NCI-H2196 (cell line): ENCODE measurements at regions not wholly inside any gene's neighbourhood (a gene's known extent, or its start where the extent isn't known, plus 50 kb on each side); places are given as distances from the start of the nearest gene placed in this dataset.

ENCODE experiments used
- DNase-seq: peaks from one replicate; lab custom pipeline; 2025; ENCODE audit not compliant: unreplicated experiment; lab: John Stamatoyannopoulos, UW

DNA sequence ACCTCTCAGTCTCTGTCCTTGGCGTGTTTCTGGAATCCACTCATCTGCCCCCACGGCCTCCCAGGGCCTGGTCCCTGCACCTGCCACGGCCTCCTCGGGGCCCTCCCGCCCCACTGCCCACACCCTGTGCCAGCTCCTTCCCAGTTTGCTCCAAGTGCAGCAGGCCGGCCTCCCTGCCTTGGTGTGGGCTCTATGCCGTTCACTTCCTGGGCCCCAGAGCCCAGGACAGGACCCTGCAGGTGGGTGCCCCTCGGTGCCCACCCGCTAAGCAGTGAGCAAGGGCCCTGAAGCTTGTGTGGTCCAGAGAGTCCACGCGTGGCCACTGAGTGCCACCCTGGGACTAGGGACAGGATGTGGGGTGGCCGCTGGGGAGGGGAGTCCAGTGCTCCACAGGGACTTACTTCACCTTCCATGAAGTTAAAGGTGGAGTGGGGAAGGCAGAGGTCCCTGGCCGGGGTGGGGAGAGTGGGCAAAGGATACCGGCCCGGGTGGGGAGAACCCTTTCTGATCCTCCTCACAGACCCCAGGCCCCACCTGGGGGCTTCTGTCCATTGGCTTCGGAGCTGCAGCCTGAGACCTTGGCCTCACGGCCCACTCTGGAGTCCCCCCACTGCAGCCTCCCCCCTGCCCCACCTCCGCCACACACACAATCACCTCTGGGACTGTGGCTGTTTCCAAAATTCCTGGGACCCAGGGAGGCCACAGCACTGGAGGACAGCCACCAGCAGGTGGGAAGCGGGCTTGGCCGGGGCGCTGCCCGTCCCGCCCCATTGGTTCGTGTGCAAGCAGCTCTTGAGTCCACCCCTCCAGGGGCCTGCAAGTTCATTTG lies 60.0 kb upstream of the NKX1-1 start:
- no peak for DNase-seq

DNA sequence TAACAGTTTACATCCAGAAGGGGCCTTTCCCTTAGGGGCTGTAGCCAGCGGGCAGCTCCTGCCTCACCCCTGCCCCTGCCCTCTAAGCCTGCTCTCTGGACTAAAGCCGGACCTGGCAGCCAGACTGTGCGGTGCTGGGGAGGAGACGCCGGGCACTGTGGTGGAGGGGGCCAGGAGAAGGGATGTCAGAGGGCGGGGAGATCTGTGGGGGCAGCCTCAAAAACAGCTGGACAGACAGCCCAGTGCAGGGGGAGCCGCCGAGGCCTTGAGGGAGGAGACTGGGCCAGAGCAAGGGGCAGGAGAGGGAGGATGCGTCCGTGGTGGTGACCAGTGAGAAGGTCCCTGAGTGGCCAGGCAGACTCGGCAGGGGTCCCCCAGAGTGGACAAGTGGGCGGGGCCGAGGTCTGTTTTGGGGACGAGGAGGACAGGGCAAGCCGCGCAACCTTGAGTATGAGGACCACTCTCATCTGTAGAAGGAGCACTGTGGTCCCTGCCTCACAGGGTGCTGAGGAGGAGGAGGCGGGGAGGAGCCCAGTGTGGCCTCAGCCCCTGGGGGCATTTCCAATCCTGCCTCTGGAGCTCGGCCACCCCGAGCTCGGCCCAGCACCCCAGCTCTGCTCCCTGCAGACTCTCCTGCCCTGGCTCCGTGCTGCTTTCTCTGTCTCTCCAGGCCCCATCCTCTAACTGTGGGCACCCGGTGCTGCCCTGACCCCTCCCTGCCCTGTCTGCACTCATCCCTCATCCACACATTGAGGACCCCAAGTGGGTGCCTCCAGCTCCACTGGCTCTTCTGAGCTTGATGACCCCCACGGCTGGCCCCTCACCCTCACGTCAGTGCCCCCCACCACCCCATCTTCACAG lies 59.2 kb upstream of the NKX1-1 start:
- DNase-seq, result no peak

DNA sequence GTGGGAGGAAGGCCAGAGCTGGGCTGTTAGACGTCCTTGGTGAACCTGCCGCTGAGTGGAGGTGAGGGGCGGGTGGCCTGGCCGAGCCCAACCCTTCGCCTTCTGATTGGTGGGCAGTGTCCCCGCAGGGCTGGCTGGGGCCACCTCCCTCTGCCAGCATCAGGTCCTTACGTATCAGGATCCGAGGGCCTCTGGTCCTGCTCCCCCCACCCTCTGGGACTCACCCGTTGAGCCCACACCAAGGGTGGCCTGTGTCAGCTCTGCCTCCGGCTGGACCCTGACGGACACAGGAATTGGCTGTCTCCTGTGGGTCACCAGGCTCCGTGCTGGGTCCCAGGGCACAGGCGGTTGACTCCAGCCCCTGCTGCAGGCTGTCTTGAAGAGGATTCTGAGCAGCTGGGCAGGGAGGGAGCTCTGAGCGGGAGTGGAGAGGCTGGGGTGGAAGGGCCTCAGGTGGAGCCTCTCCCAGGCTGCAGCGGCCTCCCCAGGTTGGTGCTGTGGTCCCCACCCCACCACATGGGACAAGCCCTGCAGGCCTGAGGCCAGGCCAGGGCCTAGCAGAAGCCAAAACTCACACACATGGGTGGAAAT lies 58.4 kb upstream of the NKX1-1 start:
- no peak for DNase-seq

DNA sequence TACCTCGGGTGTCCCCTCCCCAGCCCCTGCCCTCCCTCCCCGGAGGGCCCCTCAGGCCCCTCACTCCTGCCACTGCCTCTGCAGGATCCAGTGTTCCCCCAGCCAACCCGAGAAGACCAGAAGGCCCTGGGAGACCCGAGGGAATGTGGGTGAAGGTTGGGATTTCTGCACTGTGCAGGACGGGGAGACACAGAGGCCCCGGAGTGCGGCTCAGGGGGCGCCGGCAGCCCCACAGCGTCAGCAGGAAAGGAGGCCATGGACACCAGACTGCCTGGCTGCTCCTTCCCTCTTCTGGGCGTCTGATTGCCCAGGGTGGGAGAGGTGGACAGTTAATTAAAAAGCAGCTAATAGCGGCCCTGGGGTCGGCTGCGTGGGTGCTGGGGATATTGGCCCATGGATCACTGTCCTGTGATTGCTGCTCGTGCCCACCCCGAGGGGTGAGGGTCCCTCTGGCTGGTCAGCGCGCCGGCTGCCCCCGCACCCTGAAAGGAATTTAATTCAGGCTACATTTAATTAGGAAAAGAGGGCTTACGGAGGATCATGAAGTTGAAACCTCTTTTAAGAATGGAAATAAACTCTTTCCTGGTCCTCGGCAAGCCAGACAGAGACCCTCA lies 57.8 kb upstream of the NKX1-1 start:
- no peak for DNase-seq

DNA sequence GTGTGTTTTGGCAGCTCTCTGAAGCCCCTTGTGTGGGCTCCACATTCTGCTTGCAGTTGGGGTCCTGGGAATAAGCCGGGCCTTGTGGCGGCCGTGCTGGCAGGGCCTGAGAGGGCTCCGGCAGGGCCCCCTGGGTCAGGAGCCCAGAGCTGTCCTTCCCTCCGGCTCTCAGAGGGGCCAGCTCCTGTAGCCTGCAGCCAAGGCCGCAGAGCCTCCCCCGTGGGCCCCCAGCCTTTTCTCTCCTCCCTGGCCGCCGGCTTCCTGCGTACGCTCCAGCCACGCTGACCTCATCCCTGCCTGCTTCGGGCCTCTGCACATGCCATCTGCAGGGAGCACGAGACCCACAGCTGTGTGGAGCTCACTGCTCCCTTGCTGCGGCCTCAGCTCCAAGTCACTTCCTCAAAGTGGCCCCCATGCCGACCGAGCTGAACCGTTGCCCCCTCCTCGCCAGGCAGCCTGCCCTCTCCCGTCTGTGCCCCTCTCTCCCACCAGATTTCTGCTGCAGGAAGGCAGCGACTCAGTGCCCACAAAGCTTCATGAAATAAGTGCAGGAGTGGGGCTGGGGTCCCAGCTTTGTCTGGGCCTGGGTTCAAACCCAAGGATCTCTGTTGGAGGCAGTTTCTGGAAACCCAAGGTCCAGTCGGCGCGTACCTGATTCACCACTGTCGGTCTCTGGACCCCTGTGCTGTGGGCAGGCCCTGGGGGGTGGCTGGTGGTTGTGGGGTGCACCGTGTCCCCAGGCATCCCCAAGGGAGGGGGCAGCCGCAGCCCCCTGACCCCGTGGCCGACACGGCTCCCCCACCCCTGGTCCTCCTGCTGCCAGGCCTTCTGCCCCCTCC lies 57.1 kb upstream of the NKX1-1 start:
- DNase-seq, result no peak

DNA sequence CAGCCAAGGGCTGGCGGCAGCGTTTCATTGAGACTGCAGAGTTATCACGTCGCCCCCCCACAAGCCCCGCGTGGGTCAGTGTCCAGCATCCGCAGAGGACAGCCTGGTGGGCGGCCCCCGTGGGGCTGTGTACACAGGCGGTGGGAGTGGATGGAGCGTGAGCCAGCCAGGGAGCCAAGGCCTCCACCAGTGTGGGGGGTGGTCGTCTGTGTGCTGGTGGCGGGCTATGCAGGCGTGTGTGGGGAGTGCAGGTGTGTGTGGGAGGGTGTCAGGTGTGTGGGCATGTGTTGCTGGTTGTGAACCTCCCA lies 56.5 kb upstream of the NKX1-1 start:
- DNase-seq, result no peak

DNA sequence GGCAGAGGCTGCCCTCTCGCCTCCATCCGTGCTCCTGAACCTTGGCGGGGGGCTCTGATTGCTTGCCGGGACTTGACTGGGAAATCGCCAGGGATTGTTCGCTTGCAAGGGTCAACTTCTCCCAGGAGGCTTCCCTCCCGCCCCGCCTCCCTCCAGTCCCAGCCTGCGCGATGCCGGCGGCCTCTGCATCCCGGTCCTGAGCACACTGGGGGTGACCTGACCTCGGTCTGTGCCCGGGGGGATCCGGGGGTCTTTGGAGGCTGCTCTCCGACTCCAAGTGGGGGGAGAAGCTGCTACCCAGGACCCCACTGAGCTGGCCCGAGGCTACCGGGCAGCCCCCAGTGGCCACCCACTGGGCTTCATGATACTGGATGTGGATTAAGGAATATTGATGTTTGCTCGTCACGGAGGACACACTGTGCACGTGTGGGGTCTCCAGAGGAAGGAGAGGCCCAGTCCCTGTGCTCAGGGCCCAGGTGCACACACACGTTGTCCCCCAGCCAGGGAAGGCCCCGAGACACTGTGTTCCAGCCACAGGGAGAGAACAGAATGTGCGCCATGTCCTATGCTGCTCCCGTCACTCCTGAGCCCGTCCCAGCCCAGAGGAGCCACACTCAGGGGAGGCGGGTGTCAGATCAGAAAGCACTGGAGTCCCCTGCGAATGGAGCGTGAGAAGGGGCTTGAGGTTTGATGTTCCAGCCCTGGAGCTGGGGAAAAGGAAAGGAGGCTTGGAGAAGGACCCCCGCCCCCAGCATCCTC lies 55.9 kb upstream of the NKX1-1 start:
- no peak for DNase-seq

DNA sequence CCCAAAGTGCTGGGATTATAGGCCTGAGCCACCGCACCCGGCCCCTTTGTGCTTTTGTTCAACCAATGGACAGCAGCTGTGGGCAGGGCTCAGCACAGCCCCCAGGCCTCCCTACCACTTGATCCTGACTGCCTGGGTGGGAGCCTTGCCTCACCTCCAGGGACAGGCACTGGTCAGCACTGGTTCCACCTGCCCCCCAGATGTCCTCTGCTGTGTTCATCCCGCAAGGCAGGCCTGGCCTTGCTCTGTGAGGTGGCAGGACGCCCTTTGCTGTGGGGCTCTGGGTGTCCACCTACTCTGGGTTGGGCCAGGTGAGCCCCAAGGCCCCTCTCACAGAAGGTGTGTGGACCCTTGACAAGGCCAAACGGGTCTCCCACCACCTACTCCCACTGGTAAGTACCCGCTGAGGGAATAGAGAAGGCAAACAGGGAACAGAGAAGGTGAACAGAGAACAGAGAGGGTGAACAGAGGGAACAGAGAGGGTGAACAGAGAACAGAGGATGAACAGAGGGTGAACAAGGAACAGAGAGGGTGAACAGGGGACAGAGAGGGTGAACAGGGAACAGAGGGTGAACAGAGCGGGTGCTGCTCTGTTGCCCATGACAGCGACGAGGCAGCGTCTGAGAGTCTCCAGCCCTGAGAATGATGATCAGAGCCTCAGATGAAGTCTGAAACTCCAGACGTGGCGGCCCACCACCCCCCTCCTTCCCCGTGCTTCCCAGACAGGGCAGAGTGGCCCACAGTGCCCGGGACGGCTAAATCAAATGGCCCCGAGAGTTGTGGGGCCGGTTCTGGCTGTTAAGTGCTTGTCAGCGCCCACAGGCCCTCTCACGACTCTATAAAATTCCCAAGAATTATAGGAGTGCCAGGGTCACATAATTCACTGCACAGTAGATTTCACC lies 55.0 kb upstream of the NKX1-1 start:
- DNase-seq, result no peak

DNA sequence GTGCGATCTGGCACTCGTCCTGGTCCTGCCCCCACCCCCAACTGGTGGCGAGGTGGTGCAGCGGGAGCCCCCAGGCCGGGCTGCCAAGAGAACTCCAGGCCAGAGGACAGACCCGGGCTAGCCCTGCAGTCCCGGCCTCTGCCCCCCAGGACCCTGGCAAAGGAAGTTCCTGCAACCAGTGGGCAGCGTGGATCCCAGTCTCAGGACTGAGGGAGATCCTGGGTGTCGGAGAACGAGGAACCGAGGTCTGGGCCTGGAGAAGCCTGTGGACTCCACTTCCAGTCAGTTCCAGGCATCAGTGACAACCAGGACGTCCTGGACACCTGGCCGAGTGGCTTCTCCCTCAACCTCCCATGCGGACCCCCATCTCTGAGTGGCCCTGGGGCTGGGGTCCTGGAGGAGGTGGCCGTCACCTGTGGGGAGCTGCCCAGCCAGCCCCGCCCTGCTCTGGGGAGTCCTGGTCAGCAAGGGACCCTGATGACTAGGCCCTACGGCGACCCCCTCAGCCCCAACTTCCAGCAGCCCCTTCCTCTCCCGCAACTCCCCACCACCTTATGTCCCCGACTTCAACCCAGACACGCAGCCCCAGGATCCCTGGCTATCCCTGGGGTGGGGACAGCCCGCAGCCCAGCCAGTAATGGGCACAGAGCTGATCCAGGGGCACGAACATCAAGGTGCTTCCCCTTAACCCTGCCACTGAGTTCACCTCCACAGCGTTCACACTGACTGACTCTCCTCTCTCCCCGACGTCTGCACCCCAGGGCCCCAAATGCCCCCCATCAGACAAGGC lies 53.7 kb upstream of the NKX1-1 start:
- no peak for DNase-seq

DNA sequence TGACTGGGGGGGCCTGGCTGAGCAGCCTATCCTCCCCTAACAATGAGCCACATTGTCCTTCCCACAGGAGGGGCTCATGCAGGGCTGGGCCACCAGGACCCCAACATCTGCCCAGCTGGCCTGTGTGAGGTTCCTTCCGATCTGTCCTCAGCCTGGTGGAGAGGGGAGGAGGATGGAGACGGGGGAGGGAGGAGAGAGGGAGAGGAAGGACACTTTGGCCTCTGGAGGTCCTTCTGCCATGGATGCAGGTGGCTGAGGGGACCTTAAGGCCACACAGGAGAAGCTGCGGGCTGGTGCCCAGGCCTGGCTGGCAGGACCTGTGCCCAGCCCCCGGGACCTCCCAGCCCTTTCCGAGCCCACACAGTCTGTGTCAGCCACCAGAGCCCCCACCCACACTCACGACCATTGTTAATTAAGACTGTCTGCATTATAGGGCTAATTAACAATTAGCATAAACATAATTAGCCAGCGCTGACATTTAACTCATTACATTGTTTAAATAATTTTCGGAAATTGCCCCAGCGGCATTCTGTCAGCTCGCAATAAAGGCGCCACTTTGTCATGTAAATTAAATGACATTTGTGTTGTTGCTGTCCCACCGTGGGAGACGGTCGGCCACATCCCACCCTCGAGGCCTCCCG lies 53.0 kb upstream of the NKX1-1 start:
- no peak for DNase-seq

DNA sequence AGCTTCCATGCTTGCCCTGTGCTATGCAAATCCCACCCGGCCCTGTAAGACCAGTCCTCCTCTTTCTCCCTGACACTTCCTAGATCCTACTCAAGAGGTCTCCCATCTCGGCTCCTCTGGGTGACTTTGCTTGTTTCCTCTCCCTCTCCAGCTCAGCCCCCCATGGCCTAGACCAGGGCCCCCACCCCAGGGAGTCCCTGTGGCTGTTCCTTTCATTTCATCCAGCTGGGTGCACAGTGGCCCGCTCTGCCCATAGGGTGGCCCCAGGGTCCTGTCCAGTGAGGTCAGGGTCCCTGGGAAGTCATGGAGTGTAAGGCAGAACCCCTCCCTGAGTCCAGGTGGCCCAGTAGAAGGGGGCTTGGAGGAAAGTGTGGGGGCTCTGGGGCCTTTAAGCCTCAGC lies 52.3 kb upstream of the NKX1-1 start:
- no peak for DNase-seq
